Sciatic nerve (tissue), 2 donors: ENCODE measurements at regions not wholly inside any gene's neighbourhood (a gene's known extent, or its start where the extent isn't known, plus 50 kb on each side); places are given as distances from the start of the nearest gene placed in this dataset.
"Not testable (repeated sequence)": the region's sequence is repeated elsewhere in the genome, so short reads cannot be mapped to it uniquely, and the experiment has no call there.

ENCODE experiments used
- ATAC-seq: fragments of 200-7000 bp; cut with Tn5 transposase; one replicate; pipeline ENCODE4 v1.9.1; 2020; ENCODE audit warnings: mild to moderate bottlenecking, moderate library complexity
- DNase-seq: peaks from one replicate; pipeline ENCODE4 v3.0.0-alpha.2; 2020; ENCODE audit warnings: low spot score
- intact Hi-C: fragments of 100-400 bp; cut with DNase I; formaldehyde crosslinking; loops from one replicate; pipeline ENCODE4 v1.14.2; 2022
- donor health status: DM: no; HTN: no; CAD: no.
- donor health status: DM: no; HTN: no; CAD: no.

DNA sequence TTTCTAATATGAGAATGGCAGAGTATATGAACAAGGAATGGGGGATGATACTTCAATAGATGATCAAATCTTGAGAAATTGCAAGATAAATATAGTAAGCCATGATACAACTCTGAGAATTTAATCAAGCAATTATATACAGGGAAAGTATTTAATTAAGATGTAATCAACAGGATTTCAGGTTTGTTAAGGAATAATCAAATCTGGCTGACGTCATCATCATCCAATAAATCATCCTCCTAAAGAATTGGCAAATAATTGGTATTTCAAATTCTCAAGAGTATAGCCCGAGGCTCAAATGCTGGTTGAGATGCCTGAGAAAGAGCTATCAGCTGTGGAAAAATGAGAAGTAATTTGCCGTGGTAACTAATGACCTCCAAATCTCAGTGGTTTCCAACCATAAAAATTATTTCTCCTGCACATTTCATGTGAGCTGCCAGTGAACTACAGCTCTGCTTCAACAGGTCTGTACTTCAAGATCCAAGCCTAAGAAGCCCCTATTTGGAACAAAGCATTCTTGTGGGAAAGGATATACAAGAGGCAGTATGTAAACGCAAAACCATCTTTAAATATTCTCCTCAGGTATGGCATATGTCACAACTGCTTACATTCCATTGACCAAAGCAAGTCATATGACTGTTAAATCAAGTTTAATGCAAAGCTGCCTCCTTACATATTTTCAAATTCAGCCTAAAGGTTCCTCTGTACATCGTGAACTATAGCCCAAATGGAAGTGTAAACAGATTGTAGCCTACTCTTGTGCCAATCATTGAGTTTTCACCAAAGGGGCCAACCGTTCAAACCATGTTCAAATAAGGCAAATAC is 503.0 kb downstream of the KIF20B start:
- DNase-seq (no peak), ATAC-seq (no peak)
- intact Hi-C loops = no loop called here

DNA sequence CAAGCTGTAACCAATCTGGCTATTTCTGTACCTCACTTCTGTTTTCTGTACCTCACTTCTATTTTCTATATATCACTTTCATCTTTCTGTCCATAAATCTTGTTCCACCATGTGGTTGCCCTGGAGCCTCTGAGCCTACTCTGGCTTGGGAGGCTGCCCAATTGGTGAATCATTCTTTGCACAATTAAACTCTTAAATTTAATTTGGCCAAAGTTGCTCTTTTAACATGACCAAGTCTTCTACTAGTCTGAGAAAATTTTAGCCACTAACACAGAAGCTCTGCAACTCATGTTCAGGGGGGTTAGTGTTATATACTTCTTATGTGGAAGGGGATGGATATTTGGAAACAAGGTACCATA is 503.5 kb downstream of the KIF20B start:
- DNase-seq (no peak), ATAC-seq (no peak)
- intact Hi-C loops = no loop called here

- ATAC-seq = no peak
- intact Hi-C loops = no loop called here
- DNase-seq = no peak
These were observed 503.9 kb downstream of the KIF20B start for GRCh38 chr10:90205340-90205739.

DNA sequence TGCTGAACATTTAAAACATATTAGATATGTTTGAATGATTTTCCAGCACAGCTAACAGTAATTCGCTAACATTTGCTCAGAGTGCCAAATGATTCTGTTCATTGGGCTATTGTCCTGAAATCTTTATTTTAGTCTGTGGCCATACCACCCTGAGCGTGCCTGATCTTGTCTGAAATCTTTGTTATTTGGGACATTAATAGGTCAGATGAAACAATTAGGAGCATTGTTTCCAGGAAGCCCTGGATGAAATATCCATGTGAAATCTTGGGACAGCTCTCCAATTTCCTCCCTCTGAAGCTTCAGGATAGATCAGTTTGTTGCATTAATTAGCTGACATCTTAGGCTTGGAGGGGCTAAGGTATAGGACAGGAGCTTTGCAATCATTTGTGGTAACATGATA is 512.0 kb downstream of the KIF20B start:
- DNase-seq (no peak), ATAC-seq (no peak)
- intact Hi-C loops = no loop called here

- DNase-seq = no peak
- ATAC-seq = no peak
- intact Hi-C loops = no loop called here
These were observed 517.5 kb downstream of the KIF20B start for GRCh38 chr10:90218846-90219245.

GRCh38 chr10:90222372-90222771 is 521.0 kb downstream of the KIF20B start:
- intact Hi-C loops = no loop called here
- ATAC-seq = no peak

GRCh38 chr10:90222939-90223338 is 521.5 kb downstream of the KIF20B start:
- ATAC-seq (no peak), DNase-seq (no peak)
- intact Hi-C loops = no loop called here

More at GRCh38 chr10:90222372-90222771, 521.0 kb downstream of the KIF20B start:
- no peak for DNase-seq

GRCh38 chr10:90224791-90225566 is 523.6 kb downstream of the KIF20B start:
- ATAC-seq = peak; percentile 71
- intact Hi-C loops = no loop called here
- no peak for DNase-seq

- ATAC-seq = no peak
- intact Hi-C loops = no loop called here
- DNase-seq = no peak
These were observed 525.1 kb downstream of the KIF20B start for GRCh38 chr10:90226517-90226916.

DNA sequence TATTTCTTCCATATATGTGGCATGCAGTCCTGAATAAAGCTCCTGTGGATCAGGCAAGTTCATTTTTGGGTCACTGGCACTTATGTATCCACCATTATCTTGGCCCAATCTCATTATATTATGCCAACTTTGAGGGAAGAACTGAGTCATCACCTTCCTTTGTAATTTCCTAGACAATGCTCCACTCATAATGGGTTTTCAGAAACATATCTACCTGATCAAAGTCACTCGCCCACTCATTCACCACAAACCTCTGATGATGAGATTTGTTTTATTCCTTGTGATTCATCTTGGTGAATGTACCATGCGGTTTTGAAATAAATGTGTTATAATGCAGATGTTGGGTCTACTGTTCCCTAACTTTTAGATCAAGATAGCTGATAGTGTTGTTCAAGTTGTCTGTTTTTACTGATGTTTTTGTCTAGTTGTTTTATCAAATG is 525.8 kb downstream of the KIF20B start:
- intact Hi-C loops = no loop called here
- ATAC-seq = no peak
- DNase-seq = no peak

DNA sequence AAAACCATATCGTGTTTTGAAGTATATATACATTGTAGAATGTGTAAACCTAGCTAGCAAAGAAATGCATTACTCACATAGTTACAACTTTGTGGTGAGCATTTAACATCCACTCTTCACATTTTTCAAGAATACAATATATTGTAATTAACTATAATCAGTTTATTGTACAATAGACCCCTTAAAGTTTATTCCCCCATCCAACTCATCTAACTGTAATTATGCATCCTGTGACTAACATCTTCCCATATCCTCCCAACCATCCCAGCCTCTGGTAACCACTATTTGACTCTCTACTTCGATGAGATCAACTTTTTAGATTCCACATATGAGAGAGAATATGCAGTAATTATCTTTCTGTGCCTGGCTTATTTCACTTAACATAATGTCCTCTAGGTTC is 526.4 kb downstream of the KIF20B start:
- ATAC-seq (no peak), DNase-seq (no peak)
- intact Hi-C loops = no loop called here

DNA sequence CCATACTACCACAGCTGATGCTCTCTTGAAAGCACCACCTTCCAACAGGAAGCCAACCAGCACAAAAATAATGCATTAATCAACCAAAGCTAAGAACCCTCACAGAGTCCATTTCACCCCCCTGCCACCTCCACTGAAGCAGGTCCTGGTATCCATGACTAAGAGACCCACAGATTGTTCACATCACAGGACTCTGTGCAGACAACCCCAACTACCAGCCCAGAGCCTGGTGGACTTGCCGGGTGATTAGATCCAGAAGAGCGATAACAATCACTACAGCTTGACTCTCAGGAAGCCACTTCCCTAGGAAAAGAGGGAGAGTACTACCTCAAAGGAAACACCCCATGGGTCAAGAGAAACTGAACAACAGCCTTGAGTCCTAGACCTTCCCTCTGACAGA is 528.1 kb downstream of the KIF20B start:
- DNase-seq = no peak
- intact Hi-C loops = no loop called here

GRCh38 chr10:90233805-90234204 is 532.4 kb downstream of the KIF20B start:
- DNase-seq, ATAC-seq, intact Hi-C loops: not testable (repeated sequence)

More for the DNA sequence above, 528.1 kb downstream of the KIF20B start:
- ATAC-seq = no peak

DNA sequence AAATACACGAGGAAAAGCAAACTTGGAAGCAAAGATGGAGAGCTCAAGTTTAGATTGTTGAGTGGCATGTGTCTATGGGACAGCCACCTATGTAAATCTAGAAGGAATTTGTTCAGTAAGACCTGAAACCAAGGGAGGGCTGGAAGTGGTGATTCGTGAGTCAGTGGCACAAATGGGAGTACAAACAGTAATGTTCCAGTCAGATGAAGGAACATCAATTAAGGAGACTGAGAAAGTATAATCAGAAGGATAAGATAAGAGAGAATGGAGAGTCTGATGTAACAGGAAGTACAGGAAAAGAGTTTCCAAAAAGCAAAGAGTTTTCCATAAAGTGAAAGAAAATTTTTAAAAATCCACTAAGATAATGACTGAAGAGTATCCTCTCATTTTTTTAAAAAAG is 544.2 kb downstream of the KIF20B start:
- intact Hi-C loops = no loop called here
- DNase-seq (no peak), ATAC-seq (no peak)

- ATAC-seq, DNase-seq, intact Hi-C loops: not testable (repeated sequence)
These were observed 549.4 kb downstream of the KIF20B start for GRCh38 chr10:90250784-90251183.

DNA sequence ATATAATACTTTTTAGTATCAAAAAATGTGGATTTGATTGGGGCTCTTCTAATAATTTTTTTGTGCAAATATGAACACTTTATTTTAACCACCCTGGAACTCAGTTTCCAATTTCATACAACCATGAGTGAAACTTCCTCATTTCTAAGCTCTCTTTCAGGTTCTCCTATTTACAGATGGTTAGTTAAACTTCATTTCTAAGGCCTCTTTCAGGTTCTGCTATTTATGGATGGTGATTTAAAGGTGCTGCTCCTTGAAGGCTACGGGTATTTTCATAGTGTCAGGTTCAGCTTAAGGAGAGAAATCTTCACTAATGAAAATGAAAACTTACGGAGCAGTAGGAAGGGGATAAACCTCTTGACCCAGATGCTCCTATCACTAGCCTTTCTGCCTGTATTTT is 568.3 kb downstream of the KIF20B start:
- DNase-seq (no peak), ATAC-seq (no peak)
- intact Hi-C loops = no loop called here

GRCh38 chr10:90274721-90275468 is 573.5 kb downstream of the KIF20B start:
- intact Hi-C loops = no loop called here
- ATAC-seq (no peak), DNase-seq (no peak)

GRCh38 chr10:90276894-90277475 is 575.6 kb downstream of the KIF20B start:
- intact Hi-C loops = no loop called here
- no peak for ATAC-seq
- no peak for DNase-seq

- intact Hi-C loops = no loop called here
- ATAC-seq (no peak), DNase-seq (no peak)
These were observed 571.4 kb downstream of the HTR7 start for GRCh38 chr10:90286406-90286805.
